HG03565 (cell line): ENCODE measurements at regions not wholly inside any gene's neighbourhood (a gene's known extent, or its start where the extent isn't known, plus 50 kb on each side); places are given as distances from the start of the nearest gene placed in this dataset.
"Not testable (repeated sequence)": the region's sequence is repeated elsewhere in the genome, so short reads cannot be mapped to it uniquely, and the experiment has no call there.

ENCODE experiments used
- ATAC-seq: cut with Tn5 transposase; IDR thresholded peaks from one replicate; pipeline ENCODE4 v1.9.1; 2021; ENCODE audit warnings: mild to moderate bottlenecking, moderate library complexity; ENCODE audit not compliant: unreplicated experiment

GRCh38 chr1:172717722-172718465 lies 59.0 kb downstream of the FASLG start:
- ATAC-seq: no peak

- ATAC-seq: no peak
Observed at GRCh38 chr1:172719066-172719627, 60.2 kb downstream of the FASLG start.

- ATAC-seq: no peak
Observed at GRCh38 chr1:172719694-172720138, 60.8 kb downstream of the FASLG start.

GRCh38 chr1:172720339-172720738 lies 61.4 kb downstream of the FASLG start:
- ATAC-seq: no peak

- no peak for ATAC-seq
Observed at GRCh38 chr1:172723251-172723650, 64.3 kb downstream of the FASLG start.

DNA sequence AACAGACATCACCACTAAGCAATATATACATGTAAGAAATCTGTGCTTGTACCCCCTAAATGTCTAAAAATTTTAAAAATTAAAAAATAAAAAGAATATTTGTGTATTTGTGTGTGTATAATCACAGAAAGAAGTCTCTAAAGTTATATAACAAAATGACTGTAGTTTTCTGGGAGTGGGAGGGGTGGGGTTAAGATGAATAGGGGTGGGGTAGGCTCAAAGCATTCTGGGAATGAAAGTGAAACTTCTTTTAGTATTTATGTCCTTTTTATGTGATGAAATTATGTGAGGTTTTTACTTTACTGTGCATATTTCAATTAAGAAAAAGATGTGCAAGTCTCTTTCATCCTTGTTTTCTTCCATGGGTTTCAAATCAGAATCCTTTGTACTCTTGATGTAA lies 65.3 kb downstream of the FASLG start:
- ATAC-seq: no peak

- peak; percentile 68 for ATAC-seq
Observed at GRCh38 chr1:172724765-172725613, 66.1 kb downstream of the FASLG start.

GRCh38 chr1:172726740-172727139 lies 67.8 kb downstream of the FASLG start:
- ATAC-seq: no peak

DNA sequence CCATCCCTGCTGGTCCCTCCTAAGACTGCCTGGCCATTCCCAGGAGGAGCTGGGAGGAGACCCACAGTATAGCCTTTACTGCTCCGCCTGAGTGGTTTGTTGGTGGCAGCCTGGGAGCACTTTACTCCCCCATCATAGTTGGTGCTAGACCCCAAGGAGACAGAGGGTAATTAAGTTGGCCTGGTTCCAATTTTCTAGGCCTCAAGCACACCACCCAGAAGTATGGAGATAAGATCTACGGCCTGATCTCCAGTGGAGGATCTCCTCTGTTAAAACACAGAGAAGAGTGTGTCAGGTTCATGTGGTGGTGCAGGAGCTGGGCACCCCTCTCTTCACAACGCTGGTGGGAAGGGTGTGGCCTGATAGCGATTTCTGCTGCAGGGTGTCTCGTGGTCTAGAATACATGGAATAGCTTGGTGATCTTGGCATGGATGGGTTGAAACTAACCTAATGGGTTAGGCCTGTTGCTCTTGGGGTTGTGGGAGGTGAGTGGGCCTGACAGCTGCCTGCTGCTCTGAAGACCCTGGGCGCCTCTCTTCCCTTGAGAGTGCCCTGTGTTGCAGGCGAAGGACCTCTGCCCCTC lies 68.5 kb downstream of the FASLG start:
- no peak for ATAC-seq

DNA sequence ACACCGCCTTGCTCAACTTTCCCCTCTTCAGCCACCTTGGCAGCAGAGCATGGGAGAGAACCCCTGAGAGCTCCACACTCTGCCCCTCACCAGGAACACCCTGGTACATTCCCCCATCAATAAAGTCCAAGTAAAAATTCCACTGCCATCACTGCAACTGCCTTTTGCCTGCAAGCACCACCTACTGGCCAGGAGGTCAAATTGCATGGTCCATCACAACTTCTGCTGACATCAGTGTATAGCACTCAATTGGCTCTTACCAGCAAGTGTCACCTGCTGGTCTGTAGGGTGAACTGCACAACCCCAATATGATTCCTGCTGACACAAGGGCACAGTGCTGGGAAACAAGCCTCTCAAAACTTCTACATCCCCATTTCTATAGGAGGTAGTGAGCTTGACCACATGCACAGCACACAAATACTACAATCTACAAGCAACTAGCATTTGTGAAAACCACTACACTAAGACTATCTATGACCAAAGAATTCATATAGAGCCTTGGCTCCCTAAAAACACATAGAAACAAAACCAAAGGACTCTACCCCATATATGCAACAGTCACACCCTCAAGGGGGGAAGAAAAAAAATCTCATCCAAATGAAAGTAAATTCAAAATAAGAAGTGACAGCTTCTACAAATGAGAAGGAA lies 69.2 kb downstream of the FASLG start:
- ATAC-seq: peak; percentile 30

DNA sequence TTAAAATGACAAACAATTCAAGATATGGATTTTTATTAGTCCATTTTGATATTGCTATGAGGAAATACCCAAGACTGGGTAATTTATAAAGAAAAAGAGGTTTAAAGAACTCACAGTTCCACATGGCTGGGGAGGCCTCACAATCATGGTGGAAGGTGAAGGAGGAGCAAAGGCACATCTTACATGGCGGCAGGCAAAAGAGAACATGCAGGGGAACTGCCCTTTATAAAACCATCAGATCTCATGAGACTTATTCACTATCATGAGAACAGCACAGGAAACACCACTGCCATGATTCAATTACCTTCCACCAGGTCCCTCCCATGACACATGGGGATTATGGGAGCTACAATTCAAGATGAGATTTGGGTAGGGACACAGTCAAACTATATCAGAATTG lies 69.8 kb downstream of the FASLG start:
- ATAC-seq: not testable (repeated sequence)

GRCh38 chr1:172732427-172732826 lies 73.5 kb downstream of the FASLG start:
- ATAC-seq: no peak

GRCh38 chr1:172733815-172734214 lies 74.9 kb downstream of the FASLG start:
- ATAC-seq: no peak

DNA sequence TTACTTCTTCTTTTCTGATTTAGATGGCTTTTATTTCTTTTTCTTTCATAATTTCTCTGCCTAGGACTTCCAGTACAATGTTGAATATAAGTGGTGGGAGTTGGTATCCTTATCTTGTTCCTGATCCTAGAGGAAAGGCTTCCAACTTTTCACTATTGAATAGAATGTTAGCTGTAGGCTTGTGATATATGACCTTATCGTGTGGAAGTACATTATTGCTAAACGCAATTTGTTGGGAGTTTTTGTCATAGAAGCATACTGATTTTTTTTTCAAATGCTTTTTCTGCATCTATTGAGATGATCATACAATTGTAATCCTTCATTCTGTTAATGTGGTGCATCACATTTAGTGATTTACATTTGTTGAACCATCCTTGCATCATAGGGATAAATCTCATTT lies 79.5 kb downstream of the FASLG start:
- ATAC-seq: no peak

DNA sequence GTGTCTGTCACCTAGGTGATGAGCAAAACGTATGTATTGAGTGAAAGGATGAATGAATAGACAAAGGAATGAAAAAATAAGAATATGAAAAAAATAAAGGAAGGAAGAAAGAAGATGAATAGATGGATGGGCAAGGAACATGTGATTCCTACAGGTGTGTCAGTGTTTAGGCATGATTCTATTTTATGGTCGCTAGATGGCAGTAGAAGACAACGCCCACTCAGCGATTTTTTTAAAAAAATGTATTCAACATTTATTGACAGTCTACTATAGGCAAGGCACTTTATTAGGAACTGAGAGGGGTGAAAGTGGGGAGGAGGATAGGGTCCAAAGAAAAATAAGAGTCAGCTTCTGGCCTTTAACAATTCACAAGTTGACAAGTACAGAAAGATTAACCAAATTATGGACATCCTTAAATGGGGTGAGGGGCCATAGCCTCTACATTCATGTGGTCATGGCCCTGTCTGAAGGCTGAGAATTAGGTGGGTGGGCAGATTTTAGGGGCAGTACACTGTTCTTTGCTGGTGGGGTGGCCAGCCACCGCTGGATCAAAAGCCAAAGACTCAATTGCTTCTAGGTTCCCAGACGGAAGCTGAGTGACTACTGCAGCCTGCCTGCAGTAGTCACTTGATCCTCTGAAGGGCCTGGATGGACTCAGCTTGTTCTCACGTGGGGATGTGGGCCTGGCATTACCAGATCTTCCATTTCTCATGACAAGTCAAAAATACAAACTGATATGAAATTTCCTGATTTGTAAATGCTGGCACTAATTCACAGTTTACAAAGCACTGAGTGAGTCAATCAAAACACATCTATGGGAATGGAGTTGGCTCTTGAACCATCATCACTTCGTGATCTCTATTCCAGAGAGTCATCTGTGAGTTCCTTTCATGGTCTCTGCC lies 83.9 kb downstream of the FASLG start:
- ATAC-seq: no peak

- peak; percentile 45 for ATAC-seq
Observed at GRCh38 chr1:172745014-172745413, 86.1 kb downstream of the FASLG start.

DNA sequence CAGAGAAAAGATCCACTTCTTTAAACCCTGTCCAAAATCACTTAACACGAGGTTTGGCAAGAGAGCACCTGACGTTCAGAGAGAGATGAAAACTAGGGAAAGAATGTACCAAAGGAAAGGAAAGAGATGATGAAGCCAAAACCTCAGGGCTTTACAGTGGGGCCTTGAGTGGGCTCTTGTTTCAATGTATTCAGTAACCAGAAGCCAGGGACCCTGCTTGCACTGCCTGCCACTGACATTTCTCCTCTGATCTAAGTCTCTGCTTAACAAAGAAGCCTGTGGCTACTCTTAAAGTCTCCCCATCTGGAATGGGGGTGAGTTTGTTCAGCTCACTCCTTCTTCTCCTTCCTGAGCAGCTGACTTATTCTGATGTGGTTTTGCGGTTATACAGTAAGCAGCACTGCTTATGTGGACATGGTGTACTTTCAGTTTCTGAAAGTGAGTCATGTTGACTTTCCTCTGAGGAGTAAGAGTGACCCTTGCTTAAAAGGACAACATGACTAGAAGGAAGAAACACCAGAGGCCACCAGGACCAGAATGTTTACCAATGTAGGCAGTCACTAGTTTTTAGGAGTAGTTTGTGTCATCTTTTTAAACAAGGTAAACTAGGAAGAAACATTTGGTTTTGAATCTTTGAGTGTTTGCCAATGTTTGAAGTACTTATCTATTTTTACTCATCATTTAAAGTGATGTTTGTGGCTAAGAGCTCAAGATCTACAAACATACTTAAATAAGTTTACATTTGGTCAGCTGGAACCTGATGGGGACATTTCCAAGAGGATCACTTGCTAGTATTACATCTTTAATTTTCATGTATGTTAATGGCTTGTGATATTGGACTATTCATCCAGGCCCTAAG lies 87.4 kb downstream of the FASLG start:
- peak; percentile 83 for ATAC-seq

DNA sequence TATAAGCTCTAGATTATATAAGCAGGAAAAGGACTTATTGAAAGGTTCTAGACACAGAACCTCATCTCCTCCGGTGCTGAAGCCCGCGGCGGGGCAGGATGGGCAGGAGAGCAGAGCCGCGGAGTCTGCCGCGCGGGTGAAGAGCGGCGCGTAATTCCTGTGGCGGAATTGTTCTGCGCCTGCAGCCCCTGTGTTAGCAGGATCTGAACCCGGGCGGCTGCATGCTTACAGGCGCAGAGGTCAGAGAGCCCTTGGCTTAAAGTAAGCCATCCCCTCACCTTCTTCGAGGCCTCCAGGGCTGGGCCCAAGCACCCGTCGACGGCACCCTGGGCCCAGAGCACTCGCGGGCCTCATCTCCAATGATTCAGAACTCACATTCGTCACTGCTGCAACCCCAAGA lies 89.3 kb downstream of the FASLG start:
- ATAC-seq: no peak

- ATAC-seq: no peak
Observed at GRCh38 chr1:172751683-172752082, 92.8 kb downstream of the FASLG start.
